Neuron (in vitro differentiated cells): ENCODE measurements at regions not wholly inside any gene's neighbourhood (a gene's known extent, or its start where the extent isn't known, plus 50 kb on each side); places are given as distances from the start of the nearest gene placed in this dataset.
A peak's percentile ranks its signal among the peaks of the same experiment; 100 is the strongest.
"Not testable (repeated sequence)": the region's sequence is repeated elsewhere in the genome, so short reads cannot be mapped to it uniquely, and the experiment has no call there.

ENCODE experiments used
- H2AFZ ChIP-seq: one replicate; pipeline ENCODE4 v1.6.1; 2013; ENCODE audit warnings: low read depth, mild to moderate bottlenecking, inconsistent platforms, low read length, moderate library complexity
- H3K27me3 ChIP-seq: one replicate; pipeline ENCODE4 v1.6.1; 2013; ENCODE audit warnings: low read length; ENCODE audit not compliant: insufficient read depth
- H3K36me3 ChIP-seq: one replicate; pipeline ENCODE4 v1.6.1; 2013; ENCODE audit warnings: low read length; ENCODE audit not compliant: insufficient read depth
- H3K4me1 ChIP-seq: one replicate; pipeline ENCODE4 v1.6.1; 2013; ENCODE audit warnings: low read length; ENCODE audit not compliant: insufficient read depth
- H3K4me3 ChIP-seq: 2 replicates; pipeline ENCODE4 v1.5.1; 2013; ENCODE audit warnings: mild to moderate bottlenecking, low read length, moderate library complexity
- H3K9me3 ChIP-seq: one replicate; pipeline ENCODE4 v1.6.1; 2013; ENCODE audit warnings: low read length

DNA sequence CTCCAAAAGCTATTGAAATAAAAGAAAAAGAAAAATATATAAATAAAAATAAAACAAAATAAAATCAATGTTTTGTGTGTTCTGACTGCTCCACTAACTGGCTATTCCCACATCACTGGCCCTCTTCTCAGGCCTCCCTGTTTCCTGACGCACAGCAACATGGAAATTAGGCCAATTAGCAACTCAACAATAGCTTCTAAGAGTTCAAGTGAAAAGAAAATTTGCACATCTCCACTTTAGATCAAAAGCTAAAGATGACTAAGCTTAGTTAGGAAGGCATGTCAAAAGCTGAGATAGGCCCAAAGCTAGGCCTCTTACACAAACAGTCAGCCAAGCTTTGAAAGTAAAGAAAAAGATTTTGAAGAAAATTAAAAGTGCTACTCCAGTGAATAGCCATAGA, 200.8 kb downstream of the DUSP6 start:
- no peak overlapping the region for H3K4me3 ChIP-seq
- H3K36me3 ChIP-seq: no peaks in the 10 kb centered on the region
- H3K27me3 ChIP-seq: no peaks in the 10 kb centered on the region
- H3K4me1 ChIP-seq: no peaks in the 10 kb centered on the region
- H2AFZ ChIP-seq: no peak overlapping the region
- no peaks in the 10 kb centered on the region for H3K9me3 ChIP-seq

DNA sequence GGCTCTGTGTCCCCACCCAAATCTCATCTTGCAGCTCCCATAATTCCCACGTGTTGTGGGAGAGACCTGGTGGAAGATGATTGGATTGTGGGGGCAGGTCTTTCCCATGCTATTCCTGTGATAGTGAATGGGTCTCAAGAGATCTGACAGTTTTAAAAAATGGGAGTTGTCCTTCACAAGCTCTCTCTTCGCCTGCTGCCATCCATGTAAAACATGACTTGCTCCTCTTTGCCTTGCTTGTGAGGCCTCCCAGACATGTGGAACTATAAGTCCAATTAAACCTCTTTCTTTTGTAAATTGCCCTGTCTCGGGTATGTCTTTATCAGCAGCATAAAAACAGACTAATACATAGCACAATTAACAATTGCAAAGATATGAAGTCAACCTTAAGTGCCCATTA, 201.5 kb downstream of the DUSP6 start:
- not testable (repeated sequence) for H3K4me3 ChIP-seq, H3K36me3 ChIP-seq, H3K27me3 ChIP-seq

DNA sequence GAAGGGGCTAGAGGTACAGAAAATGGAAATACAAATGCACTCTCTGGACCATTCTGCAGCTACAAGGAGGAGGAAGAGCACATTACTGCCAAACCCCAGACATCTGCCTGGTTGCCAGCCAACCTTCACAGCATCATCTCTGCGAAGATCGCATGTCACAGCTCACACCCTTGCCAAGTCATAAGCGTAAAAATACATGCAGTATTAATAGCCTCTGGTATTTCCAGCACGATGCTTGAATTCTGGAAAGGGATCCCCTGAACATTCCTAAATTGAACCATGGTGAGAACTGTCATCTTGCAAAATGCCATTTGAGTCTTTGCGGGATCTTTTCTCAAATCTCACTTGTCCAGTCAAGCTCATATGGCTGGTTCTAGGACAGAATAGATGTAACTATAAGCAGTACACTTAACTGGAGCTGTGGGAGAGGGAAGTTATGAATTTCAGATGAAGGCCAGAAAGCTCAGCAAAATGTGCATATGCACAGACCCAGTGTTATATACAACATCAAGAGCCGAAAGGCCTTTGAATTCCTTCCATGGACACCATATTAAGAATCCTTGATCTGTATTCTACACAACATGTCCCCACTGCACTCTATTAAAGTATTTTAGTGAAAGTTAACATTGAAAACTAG, 211.6 kb downstream of the DUSP6 start:
- Histone ChIP-seq H3K27me3 (no peaks in the 10 kb centered on the region), H3K9me3 (no peaks in the 10 kb centered on the region), H2AFZ (no peak overlapping the region), H3K36me3 (no peaks in the 10 kb centered on the region), H3K4me1 (no peaks in the 10 kb centered on the region), H3K4me3 (no peak overlapping the region)

More for the DNA sequence above, 201.5 kb downstream of the DUSP6 start:
- H2AFZ ChIP-seq, H3K4me1 ChIP-seq, H3K9me3 ChIP-seq: not testable (repeated sequence)

DNA sequence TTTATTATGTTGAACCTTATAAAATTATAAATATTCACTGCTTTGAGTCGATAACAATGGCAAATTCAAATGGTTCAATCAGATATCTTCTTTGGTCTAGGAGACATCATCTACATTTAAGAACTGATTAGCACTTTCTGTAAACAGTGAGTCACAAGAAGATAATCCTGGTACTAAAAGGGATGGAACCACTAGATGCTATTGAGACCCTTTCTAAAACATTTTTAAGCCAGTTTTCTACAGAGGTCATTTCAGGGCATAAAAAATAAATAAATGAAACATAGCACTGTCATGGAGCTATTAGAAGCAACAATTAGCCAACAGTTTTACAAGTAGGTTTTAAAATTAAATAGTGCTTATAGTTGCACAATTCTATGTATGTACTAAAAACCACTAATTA, 212.2 kb downstream of the DUSP6 start:
- Histone ChIP-seq H3K9me3 (no peaks in the 10 kb centered on the region), H3K4me3 (no peak overlapping the region), H3K4me1 (no peaks in the 10 kb centered on the region), H2AFZ (no peak overlapping the region), H3K27me3 (no peaks in the 10 kb centered on the region), H3K36me3 (no peaks in the 10 kb centered on the region)

DNA sequence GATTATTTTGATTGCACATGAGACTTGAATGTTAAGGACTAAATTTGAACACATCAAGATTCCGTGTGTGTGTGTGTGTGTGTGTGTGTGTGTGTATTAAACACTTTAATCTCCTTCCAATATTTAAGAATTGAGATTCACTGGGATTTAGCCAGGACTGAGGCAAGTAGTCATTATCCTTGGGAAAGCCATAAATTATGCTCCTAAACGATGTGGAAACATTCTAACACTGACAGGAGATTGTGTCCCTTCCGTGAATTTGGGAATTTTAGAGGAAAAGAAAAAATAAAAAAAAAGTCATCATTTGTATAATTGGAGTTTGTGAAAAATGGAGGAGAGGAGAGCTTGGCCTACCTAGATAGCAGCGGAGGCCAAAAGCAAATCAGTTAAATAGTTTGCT, 212.9 kb downstream of the DUSP6 start:
- Histone ChIP-seq H2AFZ (no peak overlapping the region), H3K36me3 (no peaks in the 10 kb centered on the region), H3K27me3 (no peaks in the 10 kb centered on the region), H3K4me1 (peaks cover 3% of the 10 kb centered on the region), H3K4me3 (no peak overlapping the region), H3K9me3 (no peaks in the 10 kb centered on the region)

DNA sequence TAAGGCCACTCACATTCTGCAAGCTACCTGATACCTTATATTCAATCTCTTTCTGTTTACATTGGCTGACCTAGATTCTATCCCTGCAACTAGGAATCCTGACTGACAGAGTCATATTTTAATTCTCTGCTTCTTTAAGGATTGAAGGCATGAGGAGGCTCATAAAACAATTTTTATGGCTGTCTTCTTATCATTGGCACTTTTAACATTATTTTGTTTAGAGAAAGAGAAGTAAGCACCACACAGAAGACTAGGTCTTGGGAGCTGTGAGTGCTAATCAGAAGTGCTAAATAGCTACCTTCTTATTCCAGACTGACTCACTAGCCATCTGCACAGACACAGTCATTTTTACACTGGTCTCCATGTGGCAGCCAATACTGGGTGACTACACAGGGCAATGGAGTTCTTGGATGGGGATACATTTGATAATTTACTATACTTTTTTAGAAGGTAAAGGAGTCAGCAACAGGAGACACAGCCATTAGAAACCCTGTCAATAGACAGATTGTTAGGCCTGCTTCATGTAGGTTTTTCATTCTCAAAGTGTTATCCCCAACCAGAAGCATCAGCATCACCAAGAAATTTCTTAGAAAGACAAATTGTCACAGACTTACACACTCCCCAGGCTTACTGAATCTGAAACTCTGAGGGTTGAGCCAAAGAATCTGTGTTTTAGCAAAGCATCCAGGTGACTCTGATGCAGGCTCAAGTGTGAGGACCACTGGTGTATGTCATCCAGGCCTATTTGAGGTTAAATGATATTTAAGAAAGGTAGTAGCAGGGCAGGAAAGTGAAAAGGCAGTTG, 214.1 kb downstream of the DUSP6 start:
- Histone ChIP-seq H3K4me1 (peaks cover 6% of the 10 kb centered on the region), H3K36me3 (no peaks in the 10 kb centered on the region), H3K27me3 (no peaks in the 10 kb centered on the region), H3K4me3 (no peak overlapping the region), H3K9me3 (no peaks in the 10 kb centered on the region), H2AFZ (no peak overlapping the region)

DNA sequence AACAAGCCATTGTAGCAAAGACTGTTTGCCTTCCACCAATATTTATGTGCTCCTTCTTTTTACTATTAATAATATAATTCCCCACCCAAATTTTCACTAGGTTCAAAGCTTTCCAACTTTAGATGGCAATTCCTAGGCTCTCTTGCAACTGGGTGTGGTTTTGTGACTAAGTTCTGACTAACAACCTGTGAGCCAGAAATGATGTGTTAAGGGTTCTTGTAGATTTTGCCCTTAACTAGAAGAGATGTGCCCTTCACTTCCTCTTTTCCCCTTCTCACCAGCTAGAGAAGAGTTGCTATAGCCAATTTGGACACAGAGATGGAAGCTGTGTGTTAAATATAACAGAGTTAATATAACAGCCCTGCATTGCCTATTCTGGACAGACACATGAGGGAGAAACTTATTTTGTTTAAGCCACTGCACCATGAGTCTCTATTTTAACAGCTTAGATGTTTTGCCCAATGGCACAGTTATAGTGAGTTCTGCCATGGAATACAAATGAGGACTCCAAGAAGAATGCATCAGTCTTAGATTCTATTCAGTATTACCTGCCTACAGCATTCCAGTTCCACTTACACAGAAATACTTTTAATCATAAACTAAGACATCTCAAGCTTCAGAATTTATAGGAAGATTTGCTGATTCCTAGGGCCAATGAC, 216.2 kb downstream of the DUSP6 start:
- Histone ChIP-seq H3K9me3 (no peaks in the 10 kb centered on the region), H2AFZ (no peak overlapping the region), H3K36me3 (no peaks in the 10 kb centered on the region), H3K4me3 (no peak overlapping the region), H3K27me3 (no peaks in the 10 kb centered on the region), H3K4me1 (peaks cover 6% of the 10 kb centered on the region)

DNA sequence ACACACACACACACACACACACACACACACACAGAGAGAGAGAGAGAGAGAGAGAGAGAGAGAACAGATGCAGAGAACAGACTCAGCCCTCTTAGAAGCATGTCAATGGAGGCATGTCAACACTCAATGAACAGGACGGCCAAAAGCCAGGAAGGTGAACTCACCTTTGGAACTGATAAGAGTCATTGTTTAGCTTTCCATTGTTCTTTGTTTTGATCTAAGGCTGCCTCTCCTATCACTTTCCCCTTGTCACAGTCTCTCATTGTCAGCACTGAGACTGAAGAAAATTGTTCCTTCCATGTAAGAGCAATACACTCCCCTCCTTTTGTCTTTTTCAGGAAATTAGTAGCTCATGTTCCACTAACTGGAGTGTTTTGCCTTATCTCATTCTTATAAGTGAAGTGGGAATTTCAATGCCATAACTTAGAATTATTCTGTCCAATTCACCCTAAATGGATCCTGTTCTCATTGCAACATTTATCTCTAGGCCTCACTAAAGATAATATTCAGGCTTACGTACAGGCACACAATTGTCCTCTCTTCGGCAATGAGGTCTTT, 218.0 kb downstream of the DUSP6 start:
- no peaks in the 10 kb centered on the region for H3K9me3 ChIP-seq
- no peak overlapping the region for H3K4me3 ChIP-seq
- H2AFZ ChIP-seq: peak overlapping the region; percentile 53
- no peaks in the 10 kb centered on the region for H3K36me3 ChIP-seq
- H3K4me1 ChIP-seq: peaks cover 10% of the 10 kb centered on the region
- H3K27me3 ChIP-seq: no peaks in the 10 kb centered on the region

DNA sequence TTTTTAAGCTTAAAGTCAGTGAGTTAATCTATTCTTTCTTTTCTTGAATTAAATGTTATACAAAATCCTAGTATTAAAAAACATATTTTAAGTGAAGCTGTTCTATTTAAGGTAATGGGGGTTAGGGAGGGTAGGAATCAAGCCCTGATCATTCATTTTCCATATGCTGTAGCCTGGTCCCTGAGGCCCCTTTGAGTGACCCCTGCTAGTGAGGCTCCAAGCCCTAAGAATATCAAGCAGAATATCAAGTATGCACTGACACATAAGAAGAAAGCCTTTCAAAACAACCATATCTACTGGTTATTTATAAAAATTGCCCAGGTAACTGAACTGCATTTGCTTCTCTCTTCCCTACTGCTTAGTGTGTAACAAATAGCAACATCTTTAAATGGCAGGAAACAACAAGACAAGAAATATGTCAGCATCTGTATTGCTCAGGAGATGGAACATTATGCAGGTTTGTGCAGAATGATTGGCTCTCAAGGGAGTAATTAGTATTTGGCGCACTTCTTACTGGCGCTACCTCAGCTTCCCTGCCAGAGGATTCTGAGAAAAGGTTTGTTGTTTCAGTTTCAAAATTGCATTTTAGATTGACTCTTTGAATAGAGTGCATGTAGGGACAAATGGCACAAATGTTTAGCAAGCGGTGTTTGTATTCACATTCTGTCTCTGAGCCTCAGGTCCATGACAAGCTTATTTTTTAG, 223.0 kb downstream of the DUSP6 start:
- Histone ChIP-seq H3K4me3 (no peak overlapping the region), H3K27me3 (no peaks in the 10 kb centered on the region), H2AFZ (no peak overlapping the region)

DNA sequence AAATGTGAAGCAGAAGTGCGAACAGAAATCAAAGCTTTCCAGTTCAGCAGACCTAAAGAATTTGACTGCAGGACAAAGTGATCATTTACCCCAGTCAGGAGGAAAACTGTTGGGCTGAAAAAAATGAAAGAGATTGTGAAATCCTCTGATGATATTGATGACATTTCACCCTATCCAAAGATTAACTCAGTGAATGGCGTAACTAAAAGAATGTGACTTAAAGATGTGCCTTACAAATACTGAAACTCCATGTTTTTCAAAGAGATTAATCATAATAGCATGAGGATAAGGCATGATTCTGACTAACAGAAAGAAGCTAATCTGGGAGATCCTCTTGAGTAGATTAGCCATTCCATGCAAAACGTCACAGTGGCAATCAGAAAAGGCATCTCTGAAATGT, 225.6 kb downstream of the DUSP6 start:
- Histone ChIP-seq H3K4me1 (peaks cover 9% of the 10 kb centered on the region), H3K36me3 (no peaks in the 10 kb centered on the region), H3K4me3 (no peak overlapping the region), H2AFZ (no peak overlapping the region), H3K9me3 (no peaks in the 10 kb centered on the region), H3K27me3 (no peaks in the 10 kb centered on the region)

More for the DNA sequence above, 223.0 kb downstream of the DUSP6 start:
- Histone ChIP-seq H3K36me3 (no peaks in the 10 kb centered on the region), H3K9me3 (no peaks in the 10 kb centered on the region), H3K4me1 (peaks cover 12% of the 10 kb centered on the region)

DNA sequence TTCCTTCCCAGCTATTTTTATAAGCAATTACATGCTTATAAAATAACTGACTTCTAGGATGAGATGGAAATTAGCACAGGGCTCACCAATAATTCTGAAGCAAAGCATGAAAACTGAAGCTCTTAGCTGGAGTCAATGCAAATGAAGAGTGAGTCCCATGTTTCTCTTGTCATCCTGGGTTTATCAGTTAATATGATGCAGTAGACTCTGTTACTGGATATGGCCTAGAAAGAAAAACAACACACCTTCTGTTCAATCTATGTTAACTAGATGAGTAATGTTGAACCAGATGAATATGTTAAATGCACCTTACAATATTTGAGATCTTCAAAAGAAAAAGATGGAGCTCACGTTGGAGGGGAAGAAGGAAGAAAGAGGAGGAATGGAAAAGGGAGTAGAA, 229.4 kb downstream of the DUSP6 start:
- H3K4me1 ChIP-seq: no peaks in the 10 kb centered on the region
- no peak overlapping the region for H2AFZ ChIP-seq
- H3K4me3 ChIP-seq: no peak overlapping the region
- H3K36me3 ChIP-seq: no peaks in the 10 kb centered on the region
- no peaks in the 10 kb centered on the region for H3K27me3 ChIP-seq
- no peaks in the 10 kb centered on the region for H3K9me3 ChIP-seq

DNA sequence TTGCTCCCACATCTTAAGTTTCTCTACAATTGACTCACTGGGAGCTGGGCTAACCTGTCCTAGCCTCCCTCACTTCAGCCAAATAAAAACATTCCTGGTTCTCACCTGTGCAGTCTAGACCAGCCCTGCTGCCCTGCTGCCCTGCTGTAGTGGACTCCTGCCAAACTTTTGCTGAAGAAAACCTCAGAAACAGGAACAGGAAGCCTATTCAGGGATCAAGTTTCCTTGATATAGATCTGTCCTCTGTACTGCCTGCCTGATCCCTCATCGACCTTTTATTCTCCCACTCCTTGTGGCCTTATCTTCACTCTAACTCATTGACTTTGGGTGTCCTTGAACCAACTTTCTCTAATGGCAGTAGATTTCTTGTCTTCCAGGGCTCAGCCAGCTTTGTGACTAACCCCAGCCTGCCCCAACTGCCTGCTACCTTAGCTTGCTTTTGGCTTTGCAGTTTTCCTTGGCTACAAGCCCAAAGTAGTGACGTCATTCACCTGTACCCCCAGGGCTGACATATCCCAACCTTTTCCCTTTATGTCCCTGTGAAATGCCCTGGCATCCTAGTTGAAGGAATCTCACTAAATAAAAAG, 234.8 kb downstream of the DUSP6 start:
- no peak overlapping the region for H2AFZ ChIP-seq

More for the DNA sequence above, 234.8 kb downstream of the DUSP6 start:
- Histone ChIP-seq H3K36me3 (no peaks in the 10 kb centered on the region), H3K27me3 (no peaks in the 10 kb centered on the region), H3K4me3 (no peak overlapping the region), H3K4me1 (no peaks in the 10 kb centered on the region), H3K9me3 (no peaks in the 10 kb centered on the region)
